ENCODE measurements at regions not wholly inside any gene's neighbourhood (a gene's known extent, or its start where the extent isn't known, plus 50 kb on each side); places are given as distances from the start of the nearest gene placed in this dataset.
"Not testable (repeated sequence)": the region's sequence is repeated elsewhere in the genome, so short reads cannot be mapped to it uniquely, and the experiment has no call there.

DNA sequence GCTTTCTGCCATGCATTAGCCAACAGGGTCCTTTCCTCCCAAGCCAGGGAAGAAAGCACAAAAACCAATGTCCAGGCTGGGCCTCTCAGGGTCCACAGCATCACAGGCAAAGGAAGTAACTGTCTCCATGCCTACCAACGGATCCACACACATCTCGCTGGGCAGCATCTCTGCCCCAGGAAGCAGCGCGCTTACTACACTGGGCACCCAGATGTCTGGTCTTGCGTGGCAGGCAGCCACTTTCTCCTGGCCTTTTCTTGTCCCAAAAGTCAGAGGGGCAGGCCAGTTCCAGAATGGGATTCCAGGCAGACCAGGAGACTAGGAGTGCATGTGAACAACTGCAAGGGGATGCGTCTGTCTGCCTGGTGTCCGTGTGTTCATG is 153.3 kb upstream of the PLGLB2 start:
- CTCF ChIA-PET = not testable (repeated sequence)

DNA sequence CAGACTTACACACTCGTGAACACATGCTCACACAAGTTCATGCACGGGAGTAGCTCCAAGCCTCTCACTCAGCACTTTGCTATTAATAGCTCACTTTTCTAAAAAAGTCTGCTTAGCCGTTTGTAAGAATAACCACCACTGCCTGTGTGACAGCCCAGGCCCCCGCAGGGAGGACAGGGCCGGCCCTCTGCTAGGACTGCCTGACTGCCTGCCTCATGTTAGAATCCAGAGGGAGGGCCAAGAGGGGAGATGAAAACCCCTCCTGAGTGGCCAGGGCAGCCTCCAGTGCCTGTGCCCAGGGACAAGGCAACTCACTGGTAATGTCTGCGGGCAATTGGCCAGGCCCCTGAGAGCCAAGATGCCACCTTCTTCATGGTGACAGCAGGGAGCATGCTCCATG is 152.9 kb upstream of the PLGLB2 start:
- H3K9me2 ChIP-seq (replicated peaks; ENCODE audit: low read length); intact Hi-C loops (cut with micrococcal nuclease); POLR2A ChIA-PET (ENCODE audit: unreplicated experiment); H3K9ac ChIP-seq (ENCODE audit: low read length); H3K4me1 ChIP-seq (ENCODE audit: insufficient read depth, low read length); H3K9me3 ChIP-seq (ENCODE audit: low read length); H4K20me1 ChIP-seq (ENCODE audit: low read length); CTCF ChIA-PET; ATAC-seq; H3K27ac ChIP-seq (ENCODE audit: low read length); H3K79me2 ChIP-seq (ENCODE audit: low read length); H2AFZ ChIP-seq (ENCODE audit: low read length); H3K4me3 ChIP-seq (ENCODE audit: low read length); H3K36me3 ChIP-seq (ENCODE audit: low read depth, low read length); BruUV-seq (replicated peaks); H3K27me3 ChIP-seq (ENCODE audit: low read length); H3F3A ChIP-seq (ENCODE audit: low read length, unreplicated experiment); H3K4me2 ChIP-seq (ENCODE audit: low read length): not testable (repeated sequence)
- peak; percentile 0 for DNase-seq

More for the DNA sequence above, 153.3 kb upstream of the PLGLB2 start:
- H3K9me3 ChIP-seq (ENCODE audit: low read length); BruUV-seq (replicated peaks); H3K9ac ChIP-seq (ENCODE audit: low read length); POLR2A ChIA-PET (ENCODE audit: unreplicated experiment); ATAC-seq; H3K4me2 ChIP-seq (ENCODE audit: low read length); H3K27me3 ChIP-seq (ENCODE audit: low read length); H3K79me2 ChIP-seq (ENCODE audit: low read length); H3K36me3 ChIP-seq (ENCODE audit: low read depth, low read length); H3K9me2 ChIP-seq (replicated peaks; ENCODE audit: low read length); H3K4me1 ChIP-seq (ENCODE audit: insufficient read depth, low read length); H3K4me3 ChIP-seq (ENCODE audit: low read length); H3F3A ChIP-seq (ENCODE audit: low read length, unreplicated experiment); DNase-seq; H4K20me1 ChIP-seq (ENCODE audit: low read length); intact Hi-C loops (cut with micrococcal nuclease); H3K27ac ChIP-seq (ENCODE audit: low read length); H2AFZ ChIP-seq (ENCODE audit: low read length): not testable (repeated sequence)

DNA sequence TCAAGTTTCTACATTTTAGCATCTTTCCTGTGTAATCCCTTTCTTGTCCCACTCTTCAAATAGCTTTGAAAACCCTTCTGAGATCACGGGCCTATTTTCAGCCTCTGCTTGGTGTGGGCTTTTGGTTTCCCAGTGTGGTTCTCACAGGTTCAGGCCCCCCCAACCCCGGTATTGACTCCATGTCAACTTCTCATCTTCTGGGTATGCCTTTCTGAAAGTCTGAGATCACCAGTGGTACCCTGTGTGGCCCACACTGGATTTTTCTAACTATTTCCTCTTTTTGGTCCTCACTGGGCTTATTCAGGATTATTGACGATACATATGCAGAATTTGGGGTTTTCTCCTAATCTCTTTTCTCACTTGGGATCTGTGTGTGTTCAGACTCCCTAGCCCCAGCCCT is 146.9 kb upstream of the PLGLB2 start:
- H3K27me3 ChIP-seq (ENCODE audit: low read length); H3K9me3 ChIP-seq (ENCODE audit: low read length); H3K36me3 ChIP-seq (ENCODE audit: low read depth, low read length); H3K4me3 ChIP-seq (ENCODE audit: low read length); intact Hi-C loops (cut with micrococcal nuclease); H3K27ac ChIP-seq (ENCODE audit: low read length); CTCF ChIA-PET; H3K9ac ChIP-seq (ENCODE audit: low read length); POLR2A ChIA-PET (ENCODE audit: unreplicated experiment); ATAC-seq; H3K4me1 ChIP-seq (ENCODE audit: insufficient read depth, low read length); H4K20me1 ChIP-seq (ENCODE audit: low read length); DNase-seq; H3K9me2 ChIP-seq (replicated peaks; ENCODE audit: low read length); H2AFZ ChIP-seq (ENCODE audit: low read length); H3K4me2 ChIP-seq (ENCODE audit: low read length); H3K79me2 ChIP-seq (ENCODE audit: low read length); H3F3A ChIP-seq (ENCODE audit: low read length, unreplicated experiment); BruUV-seq (replicated peaks): not testable (repeated sequence)

DNA sequence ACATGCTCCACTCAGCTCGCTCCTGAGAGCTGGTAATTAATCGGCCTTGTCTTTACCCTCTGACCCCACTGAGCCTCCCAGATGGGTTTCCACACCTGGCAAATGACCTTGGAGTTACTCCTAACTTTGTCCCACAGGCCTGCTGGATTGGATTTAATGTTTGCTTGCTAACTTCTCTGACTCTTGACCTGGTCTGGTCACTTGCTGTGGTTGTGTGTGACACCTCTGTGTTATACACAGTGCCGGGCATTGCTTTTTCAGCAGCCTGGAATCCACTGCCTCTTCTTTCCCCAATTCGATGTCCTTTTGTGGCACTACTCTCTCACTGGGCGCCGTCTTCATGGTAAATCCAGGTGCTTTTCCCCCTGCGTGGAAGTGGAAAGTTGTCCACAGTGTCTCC is 145.8 kb upstream of the PLGLB2 start:
- H3K27me3 ChIP-seq (ENCODE audit: low read length); BruUV-seq (replicated peaks); H3K4me2 ChIP-seq (ENCODE audit: low read length); H3K9ac ChIP-seq (ENCODE audit: low read length); H3K79me2 ChIP-seq (ENCODE audit: low read length); H2AFZ ChIP-seq (ENCODE audit: low read length); H3K9me2 ChIP-seq (replicated peaks; ENCODE audit: low read length); H3K9me3 ChIP-seq (ENCODE audit: low read length); H3K4me3 ChIP-seq (ENCODE audit: low read length); H3K36me3 ChIP-seq (ENCODE audit: low read depth, low read length); H3F3A ChIP-seq (ENCODE audit: low read length, unreplicated experiment); H4K20me1 ChIP-seq (ENCODE audit: low read length); ATAC-seq; H3K27ac ChIP-seq (ENCODE audit: low read length); DNase-seq; POLR2A ChIA-PET (ENCODE audit: unreplicated experiment); H3K4me1 ChIP-seq (ENCODE audit: insufficient read depth, low read length); CTCF ChIA-PET; intact Hi-C loops (cut with micrococcal nuclease): not testable (repeated sequence)

DNA sequence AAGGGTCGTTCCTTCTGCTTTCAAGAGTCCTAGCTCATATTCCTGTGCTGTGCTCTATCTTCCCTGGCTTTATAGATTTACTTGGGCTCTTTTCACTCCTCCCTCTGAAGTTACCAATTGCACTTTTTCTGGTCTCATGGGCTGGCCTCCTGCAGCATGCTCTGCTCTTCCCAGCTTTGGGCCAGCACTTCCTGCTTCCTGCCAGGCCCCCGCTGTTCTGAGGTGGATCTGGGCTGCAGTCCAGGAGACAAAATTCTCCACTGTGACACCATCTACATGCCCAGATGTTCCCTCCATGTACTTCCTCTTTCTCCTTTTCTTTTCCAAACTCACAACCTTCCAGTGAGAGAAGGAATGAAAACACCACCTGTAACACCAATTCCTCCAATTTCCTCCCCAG is 145.2 kb upstream of the PLGLB2 start:
- H3K4me2 ChIP-seq (ENCODE audit: low read length); intact Hi-C loops (cut with micrococcal nuclease); POLR2A ChIA-PET (ENCODE audit: unreplicated experiment); H3K36me3 ChIP-seq (ENCODE audit: low read depth, low read length); H2AFZ ChIP-seq (ENCODE audit: low read length); H3K4me1 ChIP-seq (ENCODE audit: insufficient read depth, low read length); CTCF ChIA-PET; H3K9ac ChIP-seq (ENCODE audit: low read length); H3K4me3 ChIP-seq (ENCODE audit: low read length); BruUV-seq (replicated peaks); H3F3A ChIP-seq (ENCODE audit: low read length, unreplicated experiment); H4K20me1 ChIP-seq (ENCODE audit: low read length); H3K79me2 ChIP-seq (ENCODE audit: low read length); H3K9me3 ChIP-seq (ENCODE audit: low read length); H3K27me3 ChIP-seq (ENCODE audit: low read length); H3K27ac ChIP-seq (ENCODE audit: low read length); H3K9me2 ChIP-seq (replicated peaks; ENCODE audit: low read length); DNase-seq: not testable (repeated sequence)
- ATAC-seq = peak; percentile 63; the same call in 1 of the 2 replicates

DNA sequence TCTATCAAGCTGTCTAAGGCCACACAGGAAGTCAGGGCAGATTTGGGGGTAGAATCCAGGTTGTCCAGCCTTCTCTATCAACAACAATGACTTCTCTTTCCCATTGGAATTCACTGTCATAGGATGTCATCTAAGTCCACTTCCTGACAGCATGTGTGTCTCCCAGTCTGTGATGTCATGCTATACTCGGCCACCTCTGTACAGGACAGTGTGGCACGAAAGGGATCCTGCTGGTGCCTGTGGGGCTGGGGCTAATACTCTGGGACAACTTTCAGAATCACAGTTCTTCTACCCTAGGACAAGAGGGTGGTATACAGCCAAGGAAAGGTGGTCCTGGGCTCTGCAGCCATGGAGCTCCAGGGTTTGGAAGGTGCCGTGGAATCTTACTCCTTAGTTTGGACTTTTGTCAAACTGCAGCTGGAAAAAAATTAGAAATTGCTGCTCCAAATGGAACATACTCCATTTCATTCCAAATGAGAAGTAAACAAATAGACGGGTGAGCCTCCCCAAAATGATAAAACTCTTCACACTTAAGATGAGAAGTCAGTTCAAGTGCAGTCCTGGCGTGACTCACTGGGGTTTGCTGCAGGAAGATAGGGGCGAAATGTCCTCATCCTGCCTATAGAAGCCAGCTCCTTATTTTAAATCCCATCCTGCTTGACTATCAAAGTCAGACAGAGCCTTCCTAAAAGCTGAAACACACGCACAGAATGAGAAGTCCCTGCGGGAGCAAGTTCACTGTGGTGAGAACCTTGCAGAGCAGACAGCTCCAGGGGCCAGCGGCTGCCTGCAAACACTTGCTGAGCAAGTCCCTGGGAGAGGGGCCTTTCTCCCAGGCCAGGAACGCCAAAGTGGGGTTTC is 144.2 kb upstream of the PLGLB2 start:
- ATAC-seq; BruUV-seq (replicated peaks); H3K9me3 ChIP-seq (ENCODE audit: low read length); H3K4me3 ChIP-seq (ENCODE audit: low read length); DNase-seq; H3K36me3 ChIP-seq (ENCODE audit: low read depth, low read length); H3K4me2 ChIP-seq (ENCODE audit: low read length); CTCF ChIA-PET; H3K79me2 ChIP-seq (ENCODE audit: low read length); H3K27me3 ChIP-seq (ENCODE audit: low read length); POLR2A ChIA-PET (ENCODE audit: unreplicated experiment); H4K20me1 ChIP-seq (ENCODE audit: low read length); H3K9ac ChIP-seq (ENCODE audit: low read length); H2AFZ ChIP-seq (ENCODE audit: low read length); H3F3A ChIP-seq (ENCODE audit: low read length, unreplicated experiment); H3K9me2 ChIP-seq (replicated peaks; ENCODE audit: low read length); H3K4me1 ChIP-seq (ENCODE audit: insufficient read depth, low read length); intact Hi-C loops (cut with micrococcal nuclease); H3K27ac ChIP-seq (ENCODE audit: low read length): not testable (repeated sequence)

DNA sequence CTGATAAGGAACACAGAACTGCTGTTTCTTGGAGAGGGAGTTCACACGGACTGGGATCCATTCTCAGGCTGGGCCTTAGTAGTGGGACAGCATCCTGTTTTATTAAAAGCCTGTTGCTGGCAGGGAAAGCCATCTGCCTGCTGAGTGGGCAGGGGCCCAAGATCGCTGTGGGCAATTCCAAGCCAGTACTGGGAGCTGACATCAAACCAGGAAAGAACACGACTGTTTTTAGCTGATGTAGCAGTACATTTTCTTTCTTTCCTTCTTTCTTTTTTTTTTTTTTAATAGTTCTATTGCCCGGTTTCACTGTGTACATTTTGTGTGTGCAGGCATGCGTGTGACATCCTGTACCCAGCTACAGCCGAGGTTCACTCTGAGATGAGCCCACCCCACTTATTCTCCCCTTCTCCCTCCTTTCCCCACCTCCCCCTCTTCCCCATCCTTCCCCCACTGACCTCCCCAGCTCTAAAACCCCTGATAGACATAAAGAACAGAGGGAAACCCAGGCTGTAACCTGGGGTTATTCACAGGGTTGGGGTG is 143.5 kb upstream of the PLGLB2 start:
- CTCF ChIA-PET; BruUV-seq (replicated peaks); ATAC-seq: not testable (repeated sequence)

More for the DNA sequence above, 143.5 kb upstream of the PLGLB2 start:
- H3K4me3 ChIP-seq (ENCODE audit: low read length); H3K9me2 ChIP-seq (replicated peaks; ENCODE audit: low read length); H4K20me1 ChIP-seq (ENCODE audit: low read length); DNase-seq; H3K36me3 ChIP-seq (ENCODE audit: low read depth, low read length); H2AFZ ChIP-seq (ENCODE audit: low read length); H3K27ac ChIP-seq (ENCODE audit: low read length); H3K4me2 ChIP-seq (ENCODE audit: low read length); H3K9me3 ChIP-seq (ENCODE audit: low read length); H3K27me3 ChIP-seq (ENCODE audit: low read length); H3K4me1 ChIP-seq (ENCODE audit: insufficient read depth, low read length); H3K79me2 ChIP-seq (ENCODE audit: low read length); H3F3A ChIP-seq (ENCODE audit: low read length, unreplicated experiment); POLR2A ChIA-PET (ENCODE audit: unreplicated experiment); intact Hi-C loops (cut with micrococcal nuclease); H3K9ac ChIP-seq (ENCODE audit: low read length): not testable (repeated sequence)

Measured in PC-3 (cell line).